ENCODE measurements at regions not wholly inside any gene's neighbourhood (a gene's known extent, or its start where the extent isn't known, plus 50 kb on each side); places are given as distances from the start of the nearest gene placed in this dataset.
"Not testable (repeated sequence)": the region's sequence is repeated elsewhere in the genome, so short reads cannot be mapped to it uniquely, and the experiment has no call there.

DNA sequence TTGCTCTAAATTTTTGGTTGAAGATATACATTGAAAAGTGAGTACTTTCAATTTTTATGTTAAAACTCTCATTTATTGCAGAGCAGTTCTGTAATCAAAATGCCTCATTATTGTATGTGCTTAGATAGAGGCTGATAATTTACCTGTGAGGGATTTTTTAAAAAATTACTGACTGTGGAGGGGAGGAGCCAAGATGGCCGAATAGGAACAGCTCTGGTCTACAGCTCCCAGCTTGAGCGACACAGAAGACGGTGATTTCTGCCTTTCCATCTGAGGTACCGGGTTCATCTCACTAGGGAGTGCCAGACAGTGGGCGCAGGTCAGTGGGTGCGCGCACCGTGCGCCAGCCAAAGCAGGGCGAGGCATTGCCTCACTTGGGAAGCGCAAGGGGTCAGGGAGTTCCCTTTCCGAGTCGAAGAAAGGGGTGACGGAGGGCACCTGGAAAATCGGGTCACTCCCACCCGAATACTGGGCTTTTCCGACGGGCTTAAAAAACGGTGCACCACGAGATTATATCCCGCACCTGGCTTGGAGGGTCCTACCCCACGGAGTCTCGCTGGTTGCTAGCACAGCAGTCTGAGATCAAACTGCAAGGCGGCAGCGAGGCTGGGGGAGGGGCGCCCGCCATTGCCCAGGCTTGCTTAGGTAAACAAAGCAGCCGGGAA is 89.4 kb downstream of the DDX11 start:
- DNase-seq: peak; percentile 19

DNA sequence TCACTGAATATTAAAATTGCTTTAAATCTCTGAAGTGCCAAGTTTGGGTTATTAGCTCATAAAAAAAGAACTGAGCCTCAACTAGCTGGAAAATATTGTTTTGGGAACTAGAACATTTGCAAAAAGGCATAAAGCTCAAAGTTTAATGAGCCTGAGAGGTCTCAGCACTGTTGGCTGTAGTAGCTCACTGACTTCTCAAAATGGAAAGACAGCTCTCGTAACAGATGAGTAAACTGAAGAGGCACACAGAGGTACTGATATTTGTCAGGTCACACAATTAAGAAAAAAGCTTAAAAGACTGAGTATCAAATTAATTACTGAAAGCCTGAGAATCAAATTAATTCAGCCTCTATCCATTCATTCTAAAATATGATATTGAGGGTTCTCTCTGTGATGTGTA is 100.6 kb downstream of the DDX11 start:
- not testable (repeated sequence) for DNase-seq

DNA sequence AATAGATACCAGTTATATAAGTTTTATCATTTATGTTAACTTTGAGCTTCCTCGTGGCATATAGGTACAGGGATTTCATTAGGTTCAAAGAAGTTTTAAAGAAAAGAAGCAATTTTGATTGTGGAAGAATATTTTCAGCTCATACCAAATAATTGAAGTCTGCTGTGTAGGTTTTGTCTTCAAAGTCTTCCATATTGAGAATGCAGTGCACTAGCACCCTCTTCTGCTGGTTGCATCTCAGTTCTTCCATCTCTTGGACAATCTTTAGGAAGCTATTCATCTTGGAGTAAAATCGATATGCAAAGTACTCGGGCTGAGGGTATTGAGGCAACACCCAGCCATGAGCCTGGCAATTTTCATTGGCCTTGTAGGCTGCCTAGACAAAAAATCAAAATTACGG is 103.9 kb downstream of the DDX11 start:
- DNase-seq: not testable (repeated sequence)

DNA sequence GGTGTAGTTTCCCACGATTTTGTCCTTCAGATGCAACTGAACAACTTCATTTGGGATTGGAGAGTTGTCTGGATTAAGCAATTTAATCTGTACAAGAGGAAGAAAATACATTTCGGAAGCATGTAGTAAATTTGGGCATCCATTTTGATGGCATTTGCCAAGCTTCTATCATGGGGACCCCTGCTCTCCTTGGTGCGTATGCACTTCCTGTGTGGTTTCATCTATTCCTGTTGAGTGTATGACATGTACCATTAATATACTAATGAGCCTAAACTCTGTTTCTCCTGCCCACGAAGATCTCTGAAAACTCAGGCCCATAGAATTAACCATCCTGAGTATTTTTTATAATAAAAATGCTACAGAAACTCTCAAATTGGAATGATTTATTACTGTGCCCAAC is 105.2 kb downstream of the DDX11 start:
- not testable (repeated sequence) for DNase-seq

DNA sequence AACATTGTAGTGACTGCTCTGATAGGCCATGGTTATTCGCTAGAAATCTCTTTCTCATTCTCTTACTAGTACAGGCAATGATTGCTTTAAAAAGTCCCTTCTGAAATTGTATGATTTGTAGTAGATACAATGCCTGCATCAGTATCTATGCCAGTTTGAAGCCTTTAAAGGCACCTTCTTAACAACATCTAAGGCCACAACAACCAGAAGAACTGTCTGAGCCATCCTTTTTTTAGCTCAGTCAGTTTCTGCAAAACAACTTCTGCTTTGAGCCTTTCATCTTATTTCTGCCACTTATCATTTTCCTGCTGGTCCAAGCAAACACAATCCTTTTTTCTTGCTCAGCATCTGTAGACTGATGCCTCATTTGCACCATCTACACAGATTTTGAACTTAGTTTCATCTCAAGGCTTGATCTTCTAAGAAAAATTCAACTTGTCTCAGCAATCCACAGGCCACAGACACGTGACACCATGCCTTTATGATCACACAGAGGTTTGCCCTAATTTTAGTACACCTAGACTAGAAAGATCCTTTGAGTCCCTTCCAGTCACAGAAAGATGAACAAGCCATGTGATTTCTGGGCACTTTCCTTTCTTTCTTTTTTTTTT is 106.1 kb downstream of the DDX11 start:
- not testable (repeated sequence) for DNase-seq

DNA sequence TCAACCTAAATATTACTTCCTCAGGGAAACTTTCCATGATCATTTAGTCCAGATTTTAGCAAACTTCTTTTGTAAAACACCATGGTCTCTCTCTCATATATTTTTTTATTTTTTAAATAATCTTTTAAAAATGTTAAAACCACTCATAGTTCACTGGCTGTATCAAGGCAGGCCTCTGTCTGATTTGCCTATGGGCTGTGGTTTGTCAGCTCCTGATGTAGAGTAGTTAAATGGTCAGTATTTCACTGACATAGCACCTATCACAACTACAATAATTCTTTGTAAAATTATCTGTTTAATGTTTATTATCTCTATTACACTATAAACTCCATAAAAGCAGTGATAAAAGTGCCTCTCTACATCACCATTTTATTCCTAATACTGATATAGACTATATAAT is 108.9 kb downstream of the DDX11 start:
- not testable (repeated sequence) for DNase-seq

DNA sequence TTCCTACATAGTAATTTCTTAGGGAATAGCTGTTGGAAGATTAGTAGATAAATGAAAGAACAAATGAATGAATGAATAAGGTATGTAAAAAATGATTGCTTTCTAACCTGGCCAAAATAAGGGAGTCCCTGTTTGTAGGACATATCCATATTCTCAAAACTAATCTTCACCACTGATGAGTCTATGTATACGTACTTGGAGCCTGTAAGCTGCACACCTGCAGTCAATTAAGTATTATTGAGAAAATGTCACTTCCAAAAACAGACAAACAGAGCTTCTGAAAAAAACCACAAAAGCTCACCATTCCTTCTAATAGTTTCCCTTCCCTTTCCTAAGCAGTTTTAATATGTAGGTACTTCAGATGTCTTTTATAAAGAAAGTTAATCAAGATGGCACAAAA is 109.4 kb downstream of the DDX11 start:
- not testable (repeated sequence) for DNase-seq

DNA sequence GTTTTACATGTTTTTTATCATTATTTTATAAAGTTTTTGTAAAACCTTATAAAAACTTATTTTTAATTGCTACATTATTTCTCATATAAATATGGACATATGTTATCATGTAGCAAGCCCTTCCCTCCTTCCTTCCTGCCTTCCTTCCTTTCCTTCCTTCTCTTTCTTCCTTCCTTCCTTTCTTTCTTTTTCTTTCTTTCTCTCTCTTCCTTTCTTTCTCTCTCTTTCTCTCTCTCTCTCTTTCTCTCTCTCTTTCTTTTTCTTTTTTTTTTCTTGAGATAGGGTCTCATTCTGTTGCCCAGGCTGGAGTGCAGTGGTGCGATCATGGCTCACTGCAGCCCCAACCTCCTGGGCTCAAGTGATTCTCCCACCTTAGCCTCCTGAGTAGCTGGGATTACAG is 110.2 kb downstream of the DDX11 start:
- not testable (repeated sequence) for DNase-seq

DNA sequence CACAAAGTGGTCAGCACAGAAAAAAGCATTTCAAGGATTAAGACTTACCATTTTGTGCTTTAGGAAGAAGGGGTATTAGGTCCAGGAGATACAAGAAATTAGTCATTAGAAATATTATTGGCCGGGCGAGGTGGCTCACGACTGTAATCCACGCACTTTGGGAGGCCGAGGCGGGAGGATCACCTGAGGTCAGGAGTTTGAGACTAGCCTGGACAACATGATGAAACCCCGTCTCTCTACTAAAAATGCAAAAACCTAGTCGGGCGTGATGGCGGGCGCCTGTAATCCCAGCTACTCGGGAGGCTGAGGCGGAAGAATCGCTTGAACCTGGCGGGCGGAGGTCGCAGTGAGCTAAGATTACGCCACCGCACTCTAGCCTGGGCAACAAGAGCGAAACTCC is 111.0 kb downstream of the DDX11 start:
- DNase-seq: not testable (repeated sequence)

DNA sequence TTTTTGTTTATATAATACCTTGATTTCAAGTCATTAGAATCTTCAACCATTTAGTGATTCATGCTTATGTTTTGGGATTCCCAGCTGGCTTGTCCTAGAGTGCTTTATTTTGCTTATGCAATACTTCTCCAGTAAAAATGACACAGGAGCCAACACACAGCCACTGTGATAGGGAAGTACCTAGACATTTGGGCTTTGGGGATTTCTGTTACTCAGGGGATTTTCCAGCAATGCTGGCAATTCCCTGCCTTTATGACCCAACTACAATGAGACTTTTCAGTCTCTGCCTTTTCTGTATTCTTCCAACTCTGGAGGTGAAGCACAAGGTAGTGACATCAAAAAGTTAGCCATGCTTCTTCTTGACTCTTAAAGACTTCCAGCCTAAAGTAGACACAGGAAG is 119.0 kb downstream of the DDX11 start:
- not testable (repeated sequence) for DNase-seq

DNA sequence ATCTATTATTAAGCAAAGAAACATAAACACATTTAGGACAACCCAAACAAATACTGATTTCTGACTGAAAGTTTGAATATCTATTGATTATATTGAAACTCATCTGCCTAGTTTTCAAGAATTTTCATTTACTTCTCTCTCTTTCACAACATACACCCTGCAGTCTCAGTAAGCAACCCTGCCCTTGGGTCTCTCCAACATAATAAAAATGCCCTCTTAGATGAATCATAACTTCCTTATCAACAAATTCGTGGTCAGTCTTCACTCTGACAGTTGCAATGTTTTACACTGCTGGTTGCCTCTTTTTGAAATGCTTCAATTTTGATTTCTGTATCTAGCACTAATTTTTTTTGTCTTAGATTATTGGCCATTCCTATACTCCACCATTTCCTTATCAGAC is 122.0 kb downstream of the DDX11 start:
- not testable (repeated sequence) for DNase-seq

DNA sequence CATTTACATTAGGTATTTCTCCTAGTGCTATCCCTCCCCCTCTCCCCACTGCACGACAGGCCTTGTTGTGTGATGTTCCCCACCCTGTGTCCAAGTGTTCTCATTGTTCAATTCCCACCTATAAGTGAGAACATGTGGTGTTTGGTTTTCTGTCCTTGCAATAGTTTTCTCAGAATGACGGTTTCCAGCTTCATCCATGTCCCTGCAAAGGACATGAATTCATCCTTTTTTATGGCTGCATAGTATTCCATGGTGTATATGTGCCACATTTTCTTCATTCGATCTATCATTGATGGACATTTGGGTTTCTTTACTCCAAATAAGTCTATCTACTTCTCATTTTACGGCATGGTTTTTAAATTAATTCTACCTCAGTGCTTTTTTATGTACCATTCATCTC is 125.8 kb downstream of the DDX11 start:
- not testable (repeated sequence) for DNase-seq

DNA sequence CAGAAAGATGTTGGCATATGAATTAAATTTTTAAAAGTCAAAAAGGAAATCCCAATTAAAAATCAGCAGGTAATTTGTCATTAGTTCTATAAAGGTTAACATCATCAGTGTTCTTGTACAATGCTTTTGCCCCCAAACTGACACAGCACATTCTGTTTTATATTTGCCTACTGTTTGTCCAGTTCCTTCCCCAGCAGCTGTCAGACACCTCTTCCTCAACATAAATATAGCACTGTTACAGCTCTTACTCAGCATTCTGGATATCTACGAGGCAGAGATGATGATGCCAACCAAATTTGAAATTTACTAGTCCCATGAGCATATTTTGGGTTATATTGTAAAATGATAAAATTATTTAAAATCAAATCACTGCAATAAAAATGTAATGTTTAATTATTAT is 124.6 kb downstream of the SINHCAF start:
- no peak for DNase-seq

DNA sequence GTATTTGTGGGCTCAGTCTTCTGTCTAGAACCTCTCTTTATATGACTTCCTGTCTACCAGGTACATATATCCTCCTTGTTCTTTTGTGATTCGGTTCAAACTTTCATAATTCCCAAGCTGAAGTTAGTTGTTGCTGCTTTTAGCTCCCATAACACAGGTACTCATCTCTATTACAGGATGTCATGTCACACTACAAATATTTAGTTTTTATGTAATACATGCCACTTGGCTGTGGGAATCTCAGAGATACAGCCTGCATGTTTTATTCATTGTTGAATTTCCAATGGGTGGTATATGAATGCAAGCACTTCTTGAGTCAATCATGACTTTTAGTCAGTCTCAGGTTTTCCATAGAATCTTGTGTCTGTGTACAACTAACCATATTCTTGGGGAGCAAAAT is 122.7 kb downstream of the SINHCAF start:
- no peak for DNase-seq

DNA sequence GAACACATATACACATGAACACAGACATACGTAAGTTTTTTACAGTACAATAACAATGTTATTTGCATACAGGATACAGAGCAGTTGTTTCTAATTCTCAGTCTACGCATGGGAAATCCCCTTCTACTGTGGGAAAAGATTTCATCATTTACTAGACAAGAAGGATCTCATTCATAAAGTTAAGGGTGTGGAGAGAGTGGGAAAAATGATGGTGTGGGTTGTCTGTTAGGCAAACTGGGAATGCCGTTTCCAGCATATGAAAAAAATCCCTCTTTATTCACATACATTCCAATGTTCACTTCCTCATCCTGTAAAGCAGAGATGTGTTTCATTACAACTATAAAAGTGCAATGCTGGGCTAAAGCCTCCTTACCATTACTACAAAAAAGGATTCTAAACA is 120.9 kb downstream of the SINHCAF start:
- DNase-seq: no peak

DNA sequence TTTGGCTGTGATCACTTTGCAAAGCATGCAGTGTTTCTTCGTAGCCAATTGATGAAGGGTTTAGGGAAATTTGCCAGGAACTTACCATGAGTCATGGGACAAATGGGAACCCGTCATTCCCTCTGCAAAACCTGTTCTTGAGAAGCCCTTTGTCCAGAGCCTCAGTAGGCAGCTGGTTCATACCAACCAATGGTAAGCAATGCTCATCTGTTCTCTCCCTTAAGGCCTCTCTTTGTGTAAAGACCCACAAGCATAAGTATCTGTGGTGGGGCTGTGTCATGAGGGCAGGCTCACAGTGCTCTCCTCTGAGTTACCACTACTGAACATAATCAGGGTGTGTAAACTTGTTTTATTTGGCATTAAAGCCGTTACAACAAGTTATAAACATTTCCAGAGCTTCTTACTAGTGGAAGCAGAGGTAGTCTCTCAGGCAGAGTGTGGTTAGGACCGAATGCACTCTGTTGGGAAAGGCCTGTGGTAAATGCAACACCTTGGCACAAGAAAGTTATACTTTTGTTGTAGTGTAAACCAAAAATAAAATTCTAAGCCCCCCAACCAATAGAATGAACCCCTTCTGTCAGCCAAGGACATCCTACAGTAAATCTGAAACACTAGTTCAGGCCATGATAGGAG is 119.8 kb downstream of the SINHCAF start:
- no peak for DNase-seq

DNA sequence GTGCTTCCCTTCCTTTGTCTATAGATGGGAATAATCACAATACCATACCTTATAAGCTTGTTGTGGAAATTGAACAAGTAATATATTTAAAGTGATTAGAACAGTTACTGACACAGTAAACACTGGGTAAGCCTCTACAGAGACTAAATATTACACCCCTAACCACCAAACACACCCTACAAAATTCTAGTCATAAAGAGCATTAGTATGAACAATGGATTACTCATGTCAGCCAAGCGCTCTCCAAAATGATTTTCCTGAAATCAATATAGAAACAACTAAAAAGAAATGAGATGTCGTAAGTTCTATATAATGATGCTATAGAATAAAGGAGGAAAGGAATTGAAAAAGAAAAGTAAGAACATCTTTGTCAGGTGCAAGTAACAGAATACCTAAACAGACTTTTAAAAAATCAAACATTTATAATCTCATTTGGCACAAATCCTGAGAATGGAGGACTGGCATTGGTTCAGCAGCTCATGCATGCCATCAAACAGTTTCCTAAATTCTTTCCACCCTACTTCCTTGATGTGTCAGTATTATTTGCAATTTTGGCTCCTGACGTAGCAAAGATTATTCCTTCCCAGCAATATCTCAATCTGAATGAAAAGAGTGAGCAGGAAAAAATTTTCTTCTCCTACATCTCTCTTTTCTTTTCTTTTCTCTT is 118.0 kb downstream of the SINHCAF start:
- DNase-seq: no peak

DNA sequence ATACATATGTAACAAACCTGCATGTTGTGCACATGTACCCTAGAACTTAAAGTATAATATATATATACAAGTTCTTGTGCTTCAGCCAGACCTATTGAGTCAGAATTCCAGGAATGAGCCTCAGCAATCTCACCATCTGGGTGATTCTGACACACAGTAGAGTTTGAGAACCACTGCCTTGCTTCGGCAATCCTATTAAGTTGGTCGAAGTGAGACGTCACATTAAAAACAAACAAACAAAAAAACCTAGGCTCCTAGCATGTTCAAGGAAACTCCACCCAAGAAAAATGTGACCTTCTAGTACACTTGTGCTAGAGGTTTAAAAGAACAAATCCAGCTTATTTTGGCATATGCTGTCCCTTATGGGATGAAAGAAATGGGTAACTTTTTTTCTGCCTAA is 115.8 kb downstream of the SINHCAF start:
- DNase-seq: no peak

DNA sequence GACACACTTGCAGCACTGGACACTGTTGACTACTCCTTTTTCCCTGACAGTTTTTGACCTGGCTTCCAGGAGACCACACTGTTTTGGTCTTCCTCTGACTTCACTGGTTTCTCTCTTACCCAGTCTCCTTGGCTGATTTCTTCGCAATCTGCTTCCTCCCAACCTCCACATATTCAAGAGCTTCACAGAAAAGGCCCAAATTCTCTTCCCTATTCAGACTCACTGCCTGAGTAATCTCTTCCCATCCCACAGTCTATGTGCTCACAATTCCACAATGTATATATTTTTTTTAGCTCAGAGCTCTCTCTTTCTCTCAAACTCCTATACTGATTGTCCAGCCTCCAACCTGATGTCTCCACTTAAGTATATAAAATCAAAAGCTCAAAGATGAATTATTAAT is 115.4 kb downstream of the SINHCAF start:
- no peak for DNase-seq

DNA sequence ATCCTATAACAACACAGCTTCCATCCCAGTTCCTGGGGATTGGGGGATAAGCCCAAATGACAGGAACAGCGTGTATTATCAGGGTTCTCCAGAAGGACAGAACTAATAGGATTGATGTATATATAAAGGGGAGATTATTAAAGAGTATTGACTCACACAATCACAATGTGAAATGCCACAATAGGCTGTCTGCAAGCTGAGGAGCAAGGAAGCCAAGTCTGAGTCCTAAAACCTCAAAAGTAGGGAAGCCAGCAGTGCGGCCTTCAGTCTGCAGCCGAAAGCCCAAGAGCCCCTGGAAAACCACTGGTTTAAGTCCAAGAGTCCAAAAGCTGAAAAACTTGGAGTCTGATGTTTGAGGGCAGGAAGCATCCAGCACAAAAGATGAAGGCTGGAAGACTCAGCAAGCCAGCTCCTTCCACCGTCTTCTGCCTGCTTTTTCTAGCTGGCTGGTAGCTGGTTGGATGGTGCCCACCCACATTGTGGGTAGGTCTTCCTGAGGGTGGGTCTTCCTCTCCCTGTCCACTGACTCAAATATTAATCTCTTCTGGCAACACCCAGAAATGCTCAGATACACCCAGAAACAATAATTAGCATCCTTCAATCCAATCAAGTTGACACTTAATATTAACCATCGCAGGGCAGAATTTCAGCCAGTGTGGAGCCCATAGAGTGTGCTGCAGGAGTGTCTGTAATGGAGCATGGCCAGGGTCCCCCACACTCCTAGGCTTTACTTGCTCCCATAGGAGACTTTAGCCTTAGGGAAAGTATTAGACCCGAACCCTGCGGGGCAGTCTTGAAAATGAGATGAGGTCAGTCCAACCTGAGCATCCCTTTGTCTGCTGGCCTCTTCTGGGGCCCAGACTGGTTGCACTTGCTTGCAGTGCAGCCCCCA is 111.1 kb downstream of the SINHCAF start:
- no peak for DNase-seq

DNA sequence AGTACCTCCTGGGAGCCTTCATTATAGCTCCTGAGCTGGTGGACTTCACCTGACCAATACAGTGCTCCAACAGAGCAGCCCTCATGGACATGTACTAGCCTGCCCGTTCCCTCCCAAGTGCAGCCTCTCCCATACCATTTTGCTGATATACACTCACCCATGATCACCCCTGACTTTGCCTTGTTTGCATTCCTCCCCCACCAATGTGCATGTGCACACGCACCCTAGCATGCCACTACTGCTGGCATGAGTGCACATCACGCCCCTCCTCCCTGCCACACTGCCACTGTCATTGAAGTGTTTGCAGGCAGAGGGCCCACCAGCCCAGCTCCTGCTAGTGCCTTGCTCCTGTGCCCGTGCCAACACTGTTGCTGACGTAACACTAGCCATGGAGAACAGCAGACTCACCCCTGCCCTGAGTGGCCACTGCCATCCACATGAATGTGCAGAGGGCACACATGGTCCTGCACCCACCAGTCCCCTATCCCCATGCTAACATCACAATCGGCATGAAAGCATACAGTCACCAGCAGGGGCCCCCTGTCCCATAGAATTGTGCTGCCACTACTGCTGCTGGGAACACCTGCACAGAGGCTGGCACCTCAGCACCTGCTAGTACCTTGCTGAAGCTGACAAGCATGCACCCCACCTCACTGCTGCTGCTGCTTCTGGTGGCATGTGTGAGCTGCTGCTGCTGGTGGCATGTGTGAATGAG is 110.3 kb downstream of the SINHCAF start:
- peak; percentile 5 for DNase-seq

DNA sequence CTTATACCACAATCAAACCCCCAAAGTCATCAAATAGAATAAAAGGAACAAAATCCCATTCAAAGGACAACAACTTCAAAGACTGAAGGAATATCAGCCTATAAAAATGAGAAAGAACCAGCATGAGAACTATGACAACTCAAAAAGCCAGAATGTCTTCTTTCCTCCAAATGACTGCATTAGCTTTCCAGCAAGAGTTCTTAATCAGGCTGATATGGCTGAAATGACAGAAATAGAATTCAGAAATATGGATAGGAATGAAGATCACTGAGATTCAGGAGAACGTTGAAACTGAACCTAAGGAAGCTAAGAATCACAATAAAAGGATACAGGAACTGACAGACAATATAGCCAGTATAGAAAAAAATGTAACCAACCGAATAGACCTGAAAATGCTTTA is 109.5 kb downstream of the SINHCAF start:
- no peak for DNase-seq

Data from NCI-H2171 treated with DMSO at 0.1 percent for 48 hours (cell line).